ENCODE measurements at regions not wholly inside any gene's neighbourhood (a gene's known extent, or its start where the extent isn't known, plus 50 kb on each side); places are given as distances from the start of the nearest gene placed in this dataset.

DNA sequence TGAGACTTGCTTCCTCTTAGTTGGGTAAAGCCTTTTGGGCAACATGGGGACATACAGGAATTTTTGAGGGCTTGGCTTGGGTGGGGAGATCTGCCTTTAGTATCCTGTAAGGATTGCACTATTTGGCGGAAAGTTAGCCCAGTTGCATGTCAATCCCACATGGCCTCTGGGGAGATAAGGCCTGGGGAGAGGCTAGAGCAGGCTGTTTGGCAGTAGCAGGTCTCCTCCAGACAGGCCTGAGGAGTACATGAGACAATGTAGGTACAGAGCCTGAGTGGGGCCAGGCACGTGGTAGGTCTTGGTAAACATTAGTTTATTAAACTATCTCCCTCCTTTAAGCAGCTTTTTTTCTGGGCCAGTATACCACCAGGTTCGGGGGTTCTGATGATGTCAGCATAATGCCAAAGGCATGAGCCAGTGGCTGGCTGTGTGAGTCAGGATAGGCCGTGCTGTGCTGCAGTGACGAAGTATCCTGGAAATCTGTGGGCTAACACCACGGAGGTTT lies 147.9 kb downstream of the VEGFA start:
- no peak for DNase-seq (ENCODE audit: low read depth)

DNA sequence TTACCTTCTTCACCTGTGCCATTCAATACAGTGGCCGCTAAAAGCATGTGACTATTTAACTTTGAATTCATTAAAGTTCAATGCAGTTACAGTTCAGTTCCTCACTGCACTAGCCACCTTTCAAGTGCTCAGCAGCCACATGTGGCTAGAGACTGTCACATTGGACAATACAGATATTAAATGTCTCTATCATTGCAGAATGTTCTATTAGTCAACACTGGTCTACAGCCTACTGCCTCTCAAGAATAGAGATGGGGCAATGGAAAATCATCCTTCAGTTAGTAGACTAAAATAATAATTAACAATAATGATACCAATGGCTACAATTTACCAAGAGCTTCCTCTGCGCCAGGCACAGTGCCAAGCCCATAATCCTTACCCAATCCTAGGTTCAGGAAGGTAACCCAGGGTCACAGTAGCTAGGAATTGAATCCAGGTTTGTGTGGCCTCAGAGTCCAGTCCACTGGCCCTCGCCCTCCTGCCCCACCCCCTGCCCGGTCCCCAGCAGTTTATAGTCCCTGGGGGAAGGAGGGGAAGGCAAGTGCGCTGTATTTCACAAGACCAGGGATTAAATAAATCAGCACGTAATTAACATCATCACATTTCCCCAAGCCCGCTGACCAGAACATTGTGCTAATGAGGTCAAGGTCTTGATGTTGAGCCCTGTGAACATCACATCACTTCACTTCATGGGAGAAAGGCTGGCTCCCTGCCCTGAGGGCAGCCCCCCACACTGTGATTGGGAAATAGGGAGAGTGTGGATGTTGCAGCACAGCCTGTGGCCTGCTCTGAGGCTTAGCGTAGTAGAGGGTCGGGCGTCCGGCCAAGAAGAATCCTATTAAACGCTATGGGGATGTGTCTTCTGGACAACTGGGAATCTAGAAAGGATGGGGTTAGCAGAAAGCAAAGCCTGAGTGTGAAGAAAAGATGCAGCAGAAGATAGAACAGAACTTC lies 147.2 kb downstream of the VEGFA start:
- DNase-seq (ENCODE audit: low read depth), result no peak

DNA sequence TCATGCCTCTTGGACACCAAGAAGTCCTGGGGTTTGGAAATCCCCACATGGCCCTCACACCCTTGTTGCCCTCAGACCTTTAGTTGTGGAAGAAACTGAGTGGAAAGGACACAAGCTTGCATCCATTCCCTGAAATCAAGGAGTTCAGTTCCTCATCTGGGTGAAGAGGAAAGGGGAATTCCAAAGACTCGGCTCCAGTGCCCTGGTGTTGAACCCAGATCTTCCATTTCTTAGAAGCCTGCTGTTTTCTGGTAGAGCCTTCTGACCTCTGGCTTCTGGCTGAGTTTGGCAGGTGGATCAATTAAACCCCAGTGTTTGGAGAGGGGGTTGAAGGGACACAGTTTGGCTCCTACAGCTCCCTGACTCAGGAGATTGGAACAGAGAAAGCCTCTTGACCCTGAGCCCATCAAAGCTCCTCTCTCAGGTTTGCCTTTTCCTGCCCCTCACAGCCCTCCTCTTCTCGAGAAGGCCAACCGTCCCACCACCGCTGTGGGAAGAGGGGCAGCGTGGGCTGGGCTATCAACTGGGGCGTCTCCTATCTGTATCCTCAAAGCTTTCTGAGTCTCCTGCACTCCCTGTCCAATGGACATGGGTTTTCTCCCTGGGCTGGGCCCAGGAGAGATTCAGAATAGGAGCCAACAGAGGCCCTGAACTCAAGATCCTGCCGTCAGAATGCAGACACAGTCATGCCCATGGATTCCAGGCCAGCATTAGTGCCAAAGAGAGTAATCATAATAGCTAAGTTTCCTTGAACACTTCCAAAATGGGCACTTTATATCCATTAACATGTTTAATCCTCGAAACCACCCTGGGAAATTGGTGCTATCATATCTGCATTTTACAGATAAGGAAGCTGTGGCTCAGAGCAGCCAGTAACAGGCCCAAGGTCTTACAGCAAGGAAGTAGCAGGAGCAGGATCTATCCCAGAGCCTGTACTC lies 146.2 kb downstream of the VEGFA start:
- no peak for DNase-seq (ENCODE audit: low read depth)

GRCh38 chr6:43915208-43915869 lies 145.3 kb downstream of the VEGFA start:
- no peak for DNase-seq (ENCODE audit: low read depth)

DNA sequence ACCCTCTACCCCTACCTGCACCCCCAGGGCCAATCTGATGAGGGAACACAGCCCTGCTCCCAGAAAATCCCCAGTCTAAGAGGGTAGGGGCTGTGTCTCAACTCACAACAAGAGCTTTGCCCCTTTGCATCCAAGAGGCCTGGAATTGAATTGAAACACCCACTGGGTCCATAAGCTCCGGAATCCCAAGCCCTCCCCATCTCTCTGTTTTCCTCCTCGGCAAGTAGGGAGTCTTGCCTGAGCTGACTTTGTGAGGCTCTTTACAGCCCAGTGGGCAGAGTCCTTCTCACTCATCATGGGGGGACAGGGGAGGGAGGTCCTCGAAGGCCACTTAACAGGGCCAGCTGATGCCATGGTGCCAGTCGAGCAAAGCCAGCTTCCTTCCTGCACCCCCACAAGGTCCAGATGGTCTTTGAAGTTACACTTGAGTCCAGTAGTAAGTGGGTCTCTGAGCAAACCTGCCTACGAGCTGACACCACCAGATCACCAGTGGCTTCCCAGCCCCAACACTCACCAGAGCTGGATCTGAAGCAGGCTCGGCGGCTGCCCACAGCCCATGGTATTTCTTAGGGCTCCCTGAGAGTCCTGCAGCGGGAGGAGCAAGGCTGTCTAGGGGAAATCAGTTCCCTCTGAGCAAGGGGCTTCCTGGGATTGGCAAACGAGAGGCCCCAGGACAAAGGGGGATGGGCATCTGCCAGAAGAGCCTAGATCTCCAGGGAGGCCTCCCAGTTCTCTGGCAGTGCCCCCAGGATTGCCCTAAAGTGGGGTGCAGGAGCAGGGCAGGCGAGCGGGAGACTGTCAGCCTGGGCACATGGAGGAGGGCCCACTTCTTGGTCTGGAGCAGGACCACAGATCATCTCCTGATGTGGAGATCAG lies 144.5 kb downstream of the VEGFA start:
- DNase-seq (ENCODE audit: low read depth), result no peak

- DNase-seq (ENCODE audit: low read depth), result no peak
Observed at GRCh38 chr6:43913375-43914271, 143.6 kb downstream of the VEGFA start.

DNA sequence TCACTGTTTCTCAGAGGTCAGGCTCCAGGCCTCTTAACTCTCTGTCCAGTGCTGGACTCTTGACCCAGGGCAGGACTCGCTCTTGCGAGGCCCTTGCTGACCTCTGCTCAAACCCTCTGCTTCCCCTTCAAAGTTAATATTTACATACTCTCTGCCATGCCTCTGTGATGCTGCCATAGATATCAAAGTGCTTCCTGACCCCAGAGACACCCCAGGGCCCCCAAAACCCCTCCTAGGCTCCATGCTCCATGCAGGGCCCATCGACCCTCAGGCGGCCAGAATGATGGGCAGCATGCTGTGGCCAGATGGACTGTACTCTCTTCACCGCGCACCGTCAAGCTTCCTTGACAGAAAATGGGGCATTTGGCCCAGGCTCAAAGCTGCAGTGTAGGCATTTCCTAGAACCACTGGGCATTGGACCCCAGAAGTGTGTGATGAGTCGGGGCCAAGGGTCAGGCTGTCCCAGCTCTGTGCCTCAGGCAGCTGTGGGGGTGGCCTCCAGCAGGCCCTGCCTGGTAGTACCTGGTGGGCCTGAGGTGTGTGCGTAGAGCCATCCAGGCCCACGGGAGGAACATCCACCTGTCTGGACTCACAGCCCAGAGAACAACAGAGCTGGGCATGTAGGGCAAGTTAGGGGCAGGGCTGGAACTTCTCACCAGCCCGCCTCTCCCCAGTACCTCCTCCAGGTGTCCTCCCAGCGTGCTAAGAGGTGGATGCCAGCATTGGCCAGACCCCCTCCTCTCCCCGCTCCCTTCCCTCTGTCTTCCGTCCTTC lies 142.8 kb downstream of the VEGFA start:
- no peak for DNase-seq (ENCODE audit: low read depth)

DNA sequence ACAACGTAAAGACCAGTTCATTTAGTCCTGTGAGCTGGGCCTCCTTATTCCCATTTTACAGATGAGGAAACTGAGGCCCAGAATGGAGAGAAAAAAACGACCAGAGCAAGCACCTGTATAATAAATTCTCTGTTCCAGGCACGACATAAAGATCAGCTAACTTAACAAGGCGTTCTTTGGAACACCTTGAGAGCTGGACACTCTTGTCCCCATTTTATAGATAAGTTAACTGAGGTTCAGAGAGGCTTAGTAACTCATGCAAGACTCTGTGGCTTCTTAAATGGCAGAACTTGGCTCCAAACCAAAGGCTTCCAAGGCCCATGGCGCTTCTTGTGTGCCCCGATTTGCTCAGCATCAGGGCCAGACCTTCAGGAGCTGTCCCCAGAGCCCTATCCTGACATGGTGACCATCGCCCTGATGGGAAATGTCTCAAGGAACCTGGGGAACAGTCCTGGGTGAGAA lies 142.1 kb downstream of the VEGFA start:
- no peak for DNase-seq (ENCODE audit: low read depth)

GRCh38 chr6:43911354-43912115 lies 141.5 kb downstream of the VEGFA start:
- DNase-seq (ENCODE audit: low read depth), result no peak

- DNase-seq (ENCODE audit: low read depth), result no peak
Observed at GRCh38 chr6:43910638-43911353, 140.8 kb downstream of the VEGFA start.

- DNase-seq (ENCODE audit: low read depth), result no peak
Observed at GRCh38 chr6:43910149-43910637, 140.2 kb downstream of the VEGFA start.

DNA sequence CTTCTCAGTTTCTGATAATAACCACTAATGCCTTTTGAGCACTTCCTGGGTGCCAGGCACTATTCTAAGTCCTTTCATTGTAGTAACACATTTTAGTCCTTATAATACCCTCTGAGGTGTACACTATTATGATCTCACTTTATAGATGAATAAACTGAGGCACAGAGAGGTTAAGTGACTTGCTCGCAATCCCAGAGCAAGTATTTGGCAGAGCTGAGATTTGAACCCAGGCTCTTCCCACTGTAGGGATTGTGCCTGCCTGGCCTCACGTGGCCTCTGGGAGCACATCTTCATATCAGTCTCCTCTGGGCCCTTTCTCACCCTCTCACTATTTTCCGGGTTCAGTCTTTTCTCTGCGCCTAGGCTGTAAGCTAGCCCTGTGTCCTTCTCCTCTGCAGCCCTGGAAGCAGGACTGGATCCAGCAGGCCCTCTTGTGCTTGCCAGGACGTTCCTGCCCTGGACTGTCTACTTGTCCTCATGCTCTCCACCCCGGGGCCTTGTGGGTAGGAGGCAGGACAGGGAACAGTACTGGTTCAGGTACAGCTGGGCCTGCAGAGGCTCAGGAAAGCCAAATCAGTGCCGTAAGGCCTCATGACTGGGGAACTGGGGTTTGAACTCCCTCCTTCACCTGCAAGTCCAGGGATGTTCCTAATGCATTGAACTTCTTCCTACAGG lies 139.6 kb downstream of the VEGFA start:
- DNase-seq (ENCODE audit: low read depth), result no peak

DNA sequence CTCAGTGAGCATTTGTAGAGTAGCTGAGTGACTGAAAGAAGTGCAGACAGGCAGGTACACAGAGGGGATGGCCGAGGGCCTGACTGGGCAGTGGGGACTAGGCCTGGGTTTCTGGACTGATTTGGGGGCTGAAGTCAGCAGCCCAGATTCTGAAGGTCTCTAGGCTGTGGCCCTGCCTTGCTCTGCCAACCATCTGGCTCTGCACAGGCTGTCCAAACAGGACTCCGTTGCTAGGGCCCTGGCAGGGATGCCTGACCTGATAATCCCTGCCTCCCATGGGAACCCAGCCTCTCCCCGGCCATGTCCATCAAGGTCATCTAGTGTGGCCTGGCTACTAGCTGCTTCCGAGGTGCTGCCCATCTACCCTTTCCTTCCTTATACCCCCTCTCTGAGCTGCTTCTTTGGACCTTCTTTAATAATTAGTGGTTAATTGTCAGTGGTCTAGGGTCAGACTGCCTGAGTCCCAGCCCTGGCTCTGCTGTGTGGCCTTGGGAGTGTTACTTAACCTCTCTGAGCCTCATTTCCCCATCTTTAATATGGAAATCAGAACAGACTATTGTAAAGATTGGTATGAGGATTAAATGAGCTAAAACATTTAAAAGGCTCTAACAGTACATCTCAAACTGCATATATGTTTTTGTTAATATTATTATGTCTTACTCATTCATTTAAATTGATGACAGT lies 137.9 kb downstream of the VEGFA start:
- DNase-seq (ENCODE audit: low read depth), result no peak

GRCh38 chr6:43907312-43907711 lies 137.3 kb downstream of the VEGFA start:
- DNase-seq (ENCODE audit: low read depth), result no peak

- no peak for DNase-seq (ENCODE audit: low read depth)
Observed at GRCh38 chr6:43904311-43905123, 134.5 kb downstream of the VEGFA start.

Measured in stimulated activated CD8-positive, alpha-beta memory T cell treated with anti-CD3 and anti-CD28 coated beads, Interleukin-12 subunit alpha, Interleukin-12 subunit beta, amount 100 ng/mL, for 4 hours (primary cell).